HepG2 (cell line): ENCODE measurements at regions not wholly inside any gene's neighbourhood (a gene's known extent, or its start where the extent isn't known, plus 50 kb on each side); places are given as distances from the start of the nearest gene placed in this dataset.

Experiments used
- ATAC-seq: fragments of 200-7000 bp; cut with Tn5 transposase; 3 replicates; pipeline ENCODE4 v1.9.1; 2020; ENCODE audit warnings: mild to moderate bottlenecking, moderate library complexity
- BruUV-seq: library from RNA; stranded (reverse); fragments of 400-500 nt; replicated peaks from 2 replicates; lab custom pipeline; 2021; lab: Mats Ljungman, UMichigan
- CTCF ChIA-PET: fragments of 300-600 bp; formaldehyde crosslinking; extraction: SDS; loops from one replicate; lab custom pipeline; 2021; ENCODE audit warnings: low total read pairs, inconsistent platforms, low intra/inter-chr PET ratio; lab: Yijun Ruan, JAX
- POLR2A ChIA-PET: fragments of 350-600 bp; sonication (Branson Sonifier 250); formaldehyde crosslinking; loops from one replicate; lab custom pipeline; 2020; ENCODE audit warnings: antibody characterized with exemption, inconsistent platforms; lab: Yijun Ruan, JAX
- DNase-seq: peaks from one replicate; pipeline ENCODE4 v3.0.0-alpha.2; 2015; ENCODE audit warnings: low spot score
- FAIRE-seq: peaks from 3 replicates; lab custom pipeline; 2011; peaks lifted over from hg19 to GRCh38; lab: Jason Lieb, UNC
- H2AFZ ChIP-seq: one replicate; pipeline ENCODE4 v1.6.1; 2011; ENCODE audit warnings: low read length, inconsistent platforms
- H3K27ac ChIP-seq: fragments of 300-600 bp; 3 replicates; pipeline ENCODE4 v1.8.0; 2011; ENCODE audit warnings: mixed run types, mild to moderate bottlenecking, mixed read lengths, low read length, inconsistent platforms; ENCODE audit not compliant: insufficient read depth; ENCODE audit errors: extremely low read length
- H3K27me3 ChIP-seq, 2 experiments: fragments of 200-600 bp in 1 of 2; 2 replicates in 1 of 2; 3 replicates in 1 of 2; pipeline versions ENCODE4 v1.6.0 to v1.8.0; 2011; ENCODE audit warnings: low read length in 2 of 2, mild to moderate bottlenecking in 2 of 2, moderate library complexity in 2 of 2, inconsistent platforms in 1 of 2; ENCODE audit not compliant: insufficient read depth in 2 of 2, control insufficient read depth in 1 of 2
- H3K36me3 ChIP-seq, 2 experiments: fragments of 200-600 bp in 1 of 2; replicated peaks in 1 of 2; 2 replicates in 1 of 2; 3 replicates in 1 of 2; pipeline versions ENCODE4 v1.5.1 to v1.8.0; 2011; ENCODE audit warnings: low read length in 2 of 2, inconsistent platforms in 1 of 2; ENCODE audit not compliant: insufficient read depth in 2 of 2, control insufficient read depth in 1 of 2
- H3K4me1 ChIP-seq: 2 replicates; pipeline ENCODE4 v1.5.1; 2012; ENCODE audit warnings: low read length, inconsistent platforms; ENCODE audit not compliant: insufficient read depth
- H3K4me2 ChIP-seq: 2 replicates; pipeline ENCODE4 v1.6.0; 2011; ENCODE audit warnings: low read depth, low read length, inconsistent platforms
- H3K4me3 ChIP-seq, 3 experiments: fragments of 200-600 bp in 1 of 3; sonication (generic), shearing (Covaris generic) in 1 of 3; replicated peaks in 1 of 3; 2 replicates each; pipeline ENCODE4 v1.5.1; 2011 to 2016; ENCODE audit warnings: low read length in 3 of 3, inconsistent platforms in 2 of 3, low read depth in 2 of 3, mild to moderate bottlenecking in 2 of 3, control low read depth in 1 of 3, mixed read lengths in 1 of 3; ENCODE audit not compliant: insufficient read depth in 1 of 3
- H3K79me2 ChIP-seq: one replicate; pipeline ENCODE4 v1.6.1; 2011; ENCODE audit warnings: low read length, inconsistent platforms; ENCODE audit not compliant: insufficient read depth
- H3K9ac ChIP-seq: 2 replicates; pipeline ENCODE4 v1.6.0; 2011; ENCODE audit warnings: mild to moderate bottlenecking, low read depth, low read length, inconsistent platforms; ENCODE audit not compliant: insufficient read depth
- H3K9me3 ChIP-seq: 2 replicates; pipeline ENCODE4 v1.5.1; 2012; ENCODE audit warnings: mild to moderate bottlenecking, low read length
- H4K20me1 ChIP-seq: 2 replicates; pipeline ENCODE4 v1.6.0; 2011; ENCODE audit warnings: inconsistent platforms, mild to moderate bottlenecking, low read length, moderate library complexity; ENCODE audit not compliant: insufficient read depth
- EP300 ChIP-seq, 3 experiments: sonication (generic) in 1 of 3; formaldehyde crosslinking in 1 of 3; IDR thresholded peaks; 2 replicates each; pipeline versions ENCODE4 v1.5.1 to v1.6.1; 2011 to 2020; ENCODE audit warnings: low read depth in 2 of 3, low read length in 2 of 3, borderline replicate concordance in 1 of 3, improper control_type of control experiment in 1 of 3, mild to moderate bottlenecking in 1 of 3, missing genetic modification reagents in 1 of 3, moderate library complexity in 1 of 3
- HNRNPLL ChIP-seq: fragments of 200-400 bp; formaldehyde crosslinking; IDR thresholded peaks from 2 replicates; pipeline ENCODE4 v1.6.1; 2017; ENCODE audit warnings: mild to moderate bottlenecking, low read depth, low read length; ENCODE audit not compliant: poor library complexity, severe bottlenecking
- KAT2B ChIP-seq: fragments of 150-350 bp; IDR thresholded peaks from 2 replicates; pipeline ENCODE4 v1.6.1; 2014; ENCODE audit warnings: low read depth, low read length, borderline replicate concordance
- MYNN ChIP-seq: sonication (generic); formaldehyde crosslinking; IDR thresholded peaks from 2 replicates; pipeline ENCODE4 v1.4.0; 2020; ENCODE audit warnings: mild to moderate bottlenecking, low read depth, missing genetic modification reagents
- SP2 ChIP-seq: sonication (generic); formaldehyde crosslinking; IDR thresholded peaks from 2 replicates; pipeline ENCODE4 v1.5.1; 2020; ENCODE audit warnings: mild to moderate bottlenecking, missing genetic modification reagents
- SRSF9 ChIP-seq: fragments of 200-400 bp; formaldehyde crosslinking; IDR thresholded peaks from 2 replicates; pipeline ENCODE4 v1.6.1; 2018; ENCODE audit warnings: borderline replicate concordance, mild to moderate bottlenecking, low read depth, low read length; ENCODE audit not compliant: insufficient read depth, poor library complexity, severe bottlenecking
- TERF1 ChIP-seq: sonication (generic); formaldehyde crosslinking; IDR thresholded peaks from 2 replicates; pipeline ENCODE4 v1.8.0; 2022; ENCODE audit warnings: mild to moderate bottlenecking, missing genetic modification reagents, moderate library complexity
- ZC3H13 ChIP-seq: sonication (generic); formaldehyde crosslinking; IDR thresholded peaks from 2 replicates; pipeline ENCODE4 v1.8.1; 2023; ENCODE audit warnings: mild to moderate bottlenecking, missing genetic modification reagents, moderate library complexity
- ZFP41 ChIP-seq: sonication (generic); formaldehyde crosslinking; IDR thresholded peaks from 2 replicates; pipeline ENCODE4 v1.4.0; 2020; ENCODE audit warnings: mild to moderate bottlenecking, missing genetic modification reagents, borderline replicate concordance
- ZNF180 ChIP-seq: sonication (generic); formaldehyde crosslinking; IDR thresholded peaks from 2 replicates; pipeline ENCODE4 v1.4.0; 2020; ENCODE audit warnings: low read depth, missing genetic modification reagents, borderline replicate concordance
- ZNF207 ChIP-seq: fragments of 450-650 bp; IDR thresholded peaks from 2 replicates; pipeline ENCODE4 v1.6.1; 2016; ENCODE audit warnings: antibody characterized with exemption, borderline replicate concordance
- ZNF253 ChIP-seq: sonication (generic); formaldehyde crosslinking; IDR thresholded peaks from 2 replicates; pipeline ENCODE4 v1.8.0; 2022; ENCODE audit warnings: mild to moderate bottlenecking, missing genetic modification reagents, borderline replicate concordance
- ZNF263 ChIP-seq: sonication (generic); formaldehyde crosslinking; IDR thresholded peaks from 2 replicates; pipeline ENCODE4 v1.4.0; 2020; ENCODE audit warnings: missing genetic modification reagents
- ZNF3 ChIP-seq: IDR thresholded peaks from 2 replicates; pipeline ENCODE4 v1.7.0; 2017; ENCODE audit warnings: inconsistent platforms
- ZNF780A ChIP-seq: sonication (generic); formaldehyde crosslinking; IDR thresholded peaks from 2 replicates; pipeline ENCODE4 v1.8.0; 2022; ENCODE audit warnings: mild to moderate bottlenecking, missing genetic modification reagents, moderate library complexity
- WGBS: methylation state at CpG from one replicate; pipeline ENCODE4 v1.1.6; 2017; ENCODE audit warnings: low lambda C conversion rate; 5-methylcytosine and 5-hydroxymethylcytosine counted together
- in situ Hi-C: cut with HindIII; loops from 2 replicates; pipeline ENCODE4 v1.10.0; 2017; ENCODE audit warnings: low pct_unique_long_range_greater_than_20kb; ENCODE audit not compliant: extremely low pct_ligation_motif_present
- intact Hi-C: fragments of 100-400 bp; cut with micrococcal nuclease; formaldehyde crosslinking; loops from one replicate; pipeline ENCODE4 v1.10.0; 2022; ENCODE audit not compliant: unreplicated experiment
- TF ChIP-seq, protein P1 (sequence below): IDR thresholded peaks from 2 replicates; pipeline ENCODE4 v1.6.1; 2016; ENCODE audit warnings: low read depth, borderline replicate concordance
- TF ChIP-seq, protein P2 (sequence below): IDR thresholded peaks from 2 replicates; pipeline ENCODE4 v1.6.1; 2016; ENCODE audit warnings: control low read depth

- H3K79me2 ChIP-seq, result no peaks in the 10 kb centered on the region
- peaks cover 0 to 3% of the 10 kb centered on the region in 2 experiments; a peak in 2 of 5 replicates for H3K27me3 ChIP-seq
- ATAC-seq (no peak), FAIRE-seq (no peak), DNase-seq (no peak)
- intact Hi-C loops (no loop called here), in situ Hi-C loops (no loop called here)
- H3K36me3 ChIP-seq, result no peaks in the 10 kb centered on the region
- no peak overlapping the region for H3K27ac ChIP-seq
- H3K4me2 ChIP-seq, result no peak overlapping the region
- H4K20me1 ChIP-seq, result no peaks in the 10 kb centered on the region
- H3K9ac ChIP-seq, result no peak overlapping the region
- CTCF ChIA-PET, result no interaction called here
- 64% methylated on average over 24 of the region's 32 CpGs for WGBS
- POLR2A ChIA-PET, result no interaction called here
- BruUV-seq, result no TSS peak
- no peak overlapping the region for H2AFZ ChIP-seq
- no peaks in the 10 kb centered on the region for H3K9me3 ChIP-seq
- no peak for TF ChIP-seq ZNF263 (CRISPR knock-in tag)
- peak; percentile 15 for TF ChIP-seq HNRNPLL
- no peak for TF ChIP-seq ZNF180 (CRISPR knock-in tag)
- no peaks in the 10 kb centered on the region for H3K4me1 ChIP-seq
- H3K4me3 ChIP-seq, result no peak overlapping the region
These were observed 494.3 kb downstream of the FOXO1 start for GRCh38 chr13:40172149-40172591.

DNA sequence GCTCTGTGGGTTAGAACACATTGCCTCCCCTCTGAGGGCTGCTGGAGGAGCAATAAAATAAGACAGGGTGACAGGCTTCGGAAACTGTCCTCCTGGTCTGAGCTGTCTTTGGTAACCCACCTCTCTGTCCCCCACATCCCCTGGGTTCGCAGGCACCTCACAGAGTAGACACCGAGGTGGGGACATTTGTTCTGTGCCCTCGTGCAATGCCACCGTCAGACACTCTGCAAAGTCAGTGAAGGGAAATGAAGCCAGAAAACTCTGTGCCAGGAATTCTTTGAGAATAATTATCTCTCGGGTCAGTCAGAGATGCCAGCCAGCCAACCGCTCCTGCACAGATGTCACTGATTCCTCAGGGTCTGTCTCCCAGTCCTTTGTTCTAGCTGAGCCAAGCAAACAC lies 493.6 kb downstream of the FOXO1 start:
- WGBS, result 56% methylated on average over 7 of the region's 7 CpGs
- TF ChIP-seq EP300 (IDR thresholded peaks at IDR 0.05; ENCODE audit: low read depth in 2 of 2, low read length in 2 of 2) (no peak), EP300 (CRISPR knock-in tag; IDR thresholded peaks at IDR 0.05; ENCODE audit: borderline replicate concordance) (no peak), MYNN (CRISPR knock-in tag) (no peak), SRSF9 (no peak), ZNF253 (CRISPR knock-in tag) (no peak), SP2 (CRISPR knock-in tag) (no peak), ZNF3 (CRISPR knock-in tag) (no peak), TERF1 (no peak), ZNF207 (no peak), KAT2B (no peak), ZNF780A (CRISPR knock-in tag) (no peak), ZNF180 (CRISPR knock-in tag) (no peak), ZC3H13 (CRISPR knock-in tag) (no peak), ZFP41 (CRISPR knock-in tag) (no peak)
- TF ChIP-seq, protein P1, sequence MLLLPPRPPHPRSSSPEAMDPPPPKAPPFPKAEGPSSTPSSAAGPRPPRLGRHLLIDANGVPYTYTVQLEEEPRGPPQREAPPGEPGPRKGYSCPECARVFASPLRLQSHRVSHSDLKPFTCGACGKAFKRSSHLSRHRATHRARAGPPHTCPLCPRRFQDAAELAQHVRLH (CRISPR knock-in tag), result no peak
- TF ChIP-seq, protein P2, sequence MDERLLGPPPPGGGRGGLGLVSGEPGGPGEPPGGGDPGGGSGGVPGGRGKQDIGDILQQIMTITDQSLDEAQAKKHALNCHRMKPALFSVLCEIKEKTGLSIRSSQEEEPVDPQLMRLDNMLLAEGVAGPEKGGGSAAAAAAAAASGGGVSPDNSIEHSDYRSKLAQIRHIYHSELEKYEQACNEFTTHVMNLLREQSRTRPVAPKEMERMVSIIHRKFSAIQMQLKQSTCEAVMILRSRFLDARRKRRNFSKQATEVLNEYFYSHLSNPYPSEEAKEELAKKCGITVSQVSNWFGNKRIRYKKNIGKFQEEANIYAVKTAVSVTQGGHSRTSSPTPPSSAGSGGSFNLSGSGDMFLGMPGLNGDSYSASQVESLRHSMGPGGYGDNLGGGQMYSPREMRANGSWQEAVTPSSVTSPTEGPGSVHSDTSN, result no peak

More for the DNA sequence above, 493.6 kb downstream of the FOXO1 start:
- Histone ChIP-seq H3K27ac (no peak overlapping the region), H3K9ac (no peak overlapping the region), H2AFZ (no peak overlapping the region), H3K36me3 (no peaks in the 10 kb centered on the region), H3K27me3 (0 out of 5 replicates have a peak, but pooled peaks cover 0 to 5% of the 10 kb centered on the region in 2 experiments), H4K20me1 (no peaks in the 10 kb centered on the region), H3K9me3 (no peaks in the 10 kb centered on the region), H3K4me1 (no peaks in the 10 kb centered on the region), H3K4me2 (no peak overlapping the region), H3K79me2 (no peaks in the 10 kb centered on the region), H3K4me3 (no peak overlapping the region)
- in situ Hi-C loops, result no loop called here
- POLR2A ChIA-PET, result no interaction called here
- no peak for DNase-seq
- BruUV-seq, result no TSS peak
- intact Hi-C loops, result no loop called here
- no peak for FAIRE-seq
- no peak for ATAC-seq
- CTCF ChIA-PET, result no interaction called here
